Tibial artery (tissue), 4 donors: ENCODE measurements at regions not wholly inside any gene's neighbourhood (a gene's known extent, or its start where the extent isn't known, plus 50 kb on each side); places are given as distances from the start of the nearest gene placed in this dataset.
A peak's percentile ranks its signal among the peaks of the same experiment; 100 is the strongest.

Experiments used
- DNase-seq, 2 donors: peaks; one replicate each; pipeline ENCODE4 v3.0.0-alpha.2; 2019
- H3K27ac ChIP-seq, 2 donors: fragments of 200-600 bp; sonication (generic) in 1 of 2; 1 replicate in 1 of 2; 2 replicates in 1 of 2; pipeline ENCODE4 v1.5.1; 2018 to 2019; ENCODE audit warnings: mild to moderate bottlenecking in 1 of 2
- H3K27me3 ChIP-seq, 2 donors: fragments of 200-600 bp; sonication (generic) in 1 of 2; one replicate each; pipeline versions ENCODE4 v1.5.1 to v1.6.0; 2016 to 2019
- H3K36me3 ChIP-seq, 3 donors: fragments of 200-600 bp; sonication (generic) in 2 of 3; one replicate each; pipeline ENCODE4 v1.5.1; 2016 to 2019; ENCODE audit warnings: mild to moderate bottlenecking in 2 of 3
- H3K4me1 ChIP-seq, 4 donors: fragments of 200-600 bp; sonication (generic) in 2 of 4; 1 replicate in 3 of 4; 2 replicates in 1 of 4; pipeline ENCODE4 v1.5.1; 2016 to 2019
- H3K4me3 ChIP-seq, 2 donors: fragments of 200-600 bp; sonication (generic) in 1 of 2; 1 replicate in 1 of 2; 2 replicates in 1 of 2; pipeline ENCODE4 v1.5.1; 2018 to 2019; ENCODE audit warnings: mild to moderate bottlenecking in 2 of 2
- H3K9me3 ChIP-seq, 3 donors: fragments of 200-600 bp; sonication (generic) in 1 of 3; one replicate each; pipeline ENCODE4 v1.5.1; 2016 to 2019
- CTCF ChIP-seq, 2 experiments: fragments of 200-600 bp in 1 of 2; fragments of 450-650 bp in 1 of 2; IDR thresholded peaks; one replicate each; pipeline ENCODE4 v1.5.1; 2017 to 2019; ENCODE audit warnings: antibody characterized with exemption in 2 of 2, mild to moderate bottlenecking in 1 of 2, moderate library complexity in 1 of 2
- intact Hi-C: fragments of 100-400 bp; cut with DNase I; formaldehyde crosslinking; loops from one replicate; pipeline ENCODE4 v1.15.0; 2023; ENCODE audit warnings: low total_unique reads

- Histone ChIP-seq H3K27me3 (no peaks in the 10 kb centered on the region), H3K4me3 (no peak overlapping the region), H3K36me3 (no peaks in the 10 kb centered on the region), H3K4me1 (no peaks in the 10 kb centered on the region), H3K9me3 (no peaks in the 10 kb centered on the region), H3K27ac (no peak overlapping the region)
- intact Hi-C loops, result no loop called here
- DNase-seq, result no peak
- TF ChIP-seq CTCF (IDR thresholded peaks at IDR 0.05), result no peak
These were observed 110.0 kb downstream of the ADSS2 start for GRCh38 chr1:244341455-244342450.

- Histone ChIP-seq H3K4me3 (no peak overlapping the region), H3K27me3 (no peaks in the 10 kb centered on the region), H3K27ac (no peak overlapping the region), H3K36me3 (no peaks in the 10 kb centered on the region), H3K4me1 (no peaks in the 10 kb centered on the region), H3K9me3 (no peaks in the 10 kb centered on the region)
- no peak for DNase-seq
- intact Hi-C loops, result no loop called here
- TF ChIP-seq CTCF (IDR thresholded peaks at IDR 0.05), result no peak
These were observed 107.7 kb downstream of the ADSS2 start for GRCh38 chr1:244344001-244344400.

GRCh38 chr1:244346972-244347618 lies 104.6 kb downstream of the ADSS2 start:
- H3K36me3 ChIP-seq, result no peaks in the 10 kb centered on the region
- intact Hi-C loops, result no loop called here
- DNase-seq, result no peak
- H3K27ac ChIP-seq, result no peak overlapping the region
- H3K4me3 ChIP-seq, result no peak overlapping the region
- H3K27me3 ChIP-seq, result no peaks in the 10 kb centered on the region
- TF ChIP-seq CTCF (IDR thresholded peaks at IDR 0.05), result no peak
- no peaks in the 10 kb centered on the region for H3K9me3 ChIP-seq
- no peaks in the 10 kb centered on the region for H3K4me1 ChIP-seq

- Histone ChIP-seq H3K4me1 (no peaks in the 10 kb centered on the region), H3K27ac (no peak overlapping the region), H3K27me3 (no peaks in the 10 kb centered on the region), H3K4me3 (no peak overlapping the region), H3K36me3 (no peaks in the 10 kb centered on the region), H3K9me3 (no peaks in the 10 kb centered on the region)
- intact Hi-C loops, result no loop called here
- DNase-seq, result no peak
- TF ChIP-seq CTCF (IDR thresholded peaks at IDR 0.05), result no peak
These were observed 103.8 kb downstream of the ADSS2 start for GRCh38 chr1:244347942-244348341.

GRCh38 chr1:244349103-244349531 lies 102.6 kb downstream of the ADSS2 start:
- Histone ChIP-seq H3K4me3 (no peak overlapping the region), H3K9me3 (no peaks in the 10 kb centered on the region), H3K27me3 (no peaks in the 10 kb centered on the region), H3K36me3 (no peaks in the 10 kb centered on the region), H3K4me1 (peaks cover 0 to 8% (median under 1%) of the 10 kb centered on the region in 4 donors), H3K27ac (no peak overlapping the region)
- DNase-seq, result peak; percentile 47 to 72
- intact Hi-C loops, result no loop called here
- TF ChIP-seq CTCF (IDR thresholded peaks at IDR 0.05), result no peak
